ENCODE measurements at regions not wholly inside any gene's neighbourhood (a gene's known extent, or its start where the extent isn't known, plus 50 kb on each side); places are given as distances from the start of the nearest gene placed in this dataset.

- H3K4me3 ChIP-seq (ENCODE audit: low read depth, low read length): no peak overlapping the region
- DNase-seq (ENCODE audit: low read depth): no peak
These were observed 906.0 kb downstream of the VRK1 start for GRCh38 chr14:97703006-97703760.

- H3K4me3 ChIP-seq (ENCODE audit: low read depth, low read length): no peak overlapping the region
These were observed 907.2 kb downstream of the VRK1 start for GRCh38 chr14:97704316-97704885.

GRCh38 chr14:97705107-97705506 lies 907.9 kb downstream of the VRK1 start:
- no peak for DNase-seq (ENCODE audit: low read depth)
- H3K4me3 ChIP-seq (ENCODE audit: low read depth, low read length): no peak overlapping the region

More at GRCh38 chr14:97704316-97704885, 907.2 kb downstream of the VRK1 start:
- no peak for DNase-seq (ENCODE audit: low read depth)

- H3K4me3 ChIP-seq (ENCODE audit: low read depth, low read length): no peak overlapping the region
- DNase-seq (ENCODE audit: low read depth): no peak
These were observed 908.8 kb downstream of the VRK1 start for GRCh38 chr14:97705976-97706375.

GRCh38 chr14:97706819-97707218 lies 909.6 kb downstream of the VRK1 start:
- DNase-seq (ENCODE audit: low read depth): no peak
- no peak overlapping the region for H3K4me3 ChIP-seq (ENCODE audit: low read depth, low read length)

- DNase-seq (ENCODE audit: low read depth): no peak
- H3K4me3 ChIP-seq (ENCODE audit: low read depth, low read length): no peak overlapping the region
These were observed 910.4 kb downstream of the VRK1 start for GRCh38 chr14:97707603-97708002.

- H3K4me3 ChIP-seq (ENCODE audit: low read depth, low read length): no peak overlapping the region
- no peak for DNase-seq (ENCODE audit: low read depth)
These were observed 912.4 kb downstream of the VRK1 start for GRCh38 chr14:97709552-97709951.

- no peak overlapping the region for H3K4me3 ChIP-seq (ENCODE audit: low read depth, low read length)
These were observed 913.5 kb downstream of the VRK1 start for GRCh38 chr14:97710726-97711125.

GRCh38 chr14:97712471-97712870 lies 915.3 kb downstream of the VRK1 start:
- no peak for DNase-seq (ENCODE audit: low read depth)
- no peak overlapping the region for H3K4me3 ChIP-seq (ENCODE audit: low read depth, low read length)

More at GRCh38 chr14:97710726-97711125, 913.5 kb downstream of the VRK1 start:
- DNase-seq (ENCODE audit: low read depth): no peak

- peak; percentile 43 for DNase-seq (ENCODE audit: low read depth)
- no peak overlapping the region for H3K4me3 ChIP-seq (ENCODE audit: low read depth, low read length)
These were observed 915.8 kb downstream of the VRK1 start for GRCh38 chr14:97713023-97713422.

- no peak for DNase-seq (ENCODE audit: low read depth)
- no peak overlapping the region for H3K4me3 ChIP-seq (ENCODE audit: low read depth, low read length)
These were observed 921.8 kb downstream of the VRK1 start for GRCh38 chr14:97718886-97719442.

- H3K4me3 ChIP-seq (ENCODE audit: low read depth, low read length): no peak overlapping the region
- no peak for DNase-seq (ENCODE audit: low read depth)
These were observed 922.7 kb downstream of the VRK1 start for GRCh38 chr14:97719931-97720330.

- no peak overlapping the region for H3K4me3 ChIP-seq (ENCODE audit: low read depth, low read length)
- no peak for DNase-seq (ENCODE audit: low read depth)
These were observed 926.2 kb downstream of the VRK1 start for GRCh38 chr14:97723351-97723750.

GRCh38 chr14:97723819-97724218 lies 926.6 kb downstream of the VRK1 start:
- DNase-seq (ENCODE audit: low read depth): no peak

GRCh38 chr14:97724265-97724731 lies 927.1 kb downstream of the VRK1 start:
- H3K4me3 ChIP-seq (ENCODE audit: low read depth, low read length): no peak overlapping the region
- DNase-seq (ENCODE audit: low read depth): no peak

More at GRCh38 chr14:97723819-97724218, 926.6 kb downstream of the VRK1 start:
- no peak overlapping the region for H3K4me3 ChIP-seq (ENCODE audit: low read depth, low read length)

- no peak for DNase-seq (ENCODE audit: low read depth)
These were observed 929.5 kb downstream of the VRK1 start for GRCh38 chr14:97726676-97727075.

GRCh38 chr14:97730706-97731105 lies 933.5 kb downstream of the VRK1 start:
- H3K4me3 ChIP-seq (ENCODE audit: low read depth, low read length): no peak overlapping the region
- DNase-seq (ENCODE audit: low read depth): no peak

More at GRCh38 chr14:97726676-97727075, 929.5 kb downstream of the VRK1 start:
- no peak overlapping the region for H3K4me3 ChIP-seq (ENCODE audit: low read depth, low read length)

GRCh38 chr14:97731800-97732199 lies 934.6 kb downstream of the VRK1 start:
- no peak for DNase-seq (ENCODE audit: low read depth)
- H3K4me3 ChIP-seq (ENCODE audit: low read depth, low read length): no peak overlapping the region

GRCh38 chr14:97747316-97747715 lies 950.1 kb downstream of the VRK1 start:
- no peak for DNase-seq (ENCODE audit: low read depth)
- no peak overlapping the region for H3K4me3 ChIP-seq (ENCODE audit: low read depth, low read length)

GRCh38 chr14:97748616-97749015 lies 951.4 kb downstream of the VRK1 start:
- DNase-seq (ENCODE audit: low read depth): no peak

GRCh38 chr14:97757491-97757890 lies 960.3 kb downstream of the VRK1 start:
- no peak for DNase-seq (ENCODE audit: low read depth)
- H3K4me3 ChIP-seq (ENCODE audit: low read depth, low read length): no peak overlapping the region

More at GRCh38 chr14:97748616-97749015, 951.4 kb downstream of the VRK1 start:
- H3K4me3 ChIP-seq (ENCODE audit: low read depth, low read length): no peak overlapping the region
